ENCODE measurements at regions not wholly inside any gene's neighbourhood (a gene's known extent, or its start where the extent isn't known, plus 50 kb on each side); places are given as distances from the start of the nearest gene placed in this dataset.

DNA sequence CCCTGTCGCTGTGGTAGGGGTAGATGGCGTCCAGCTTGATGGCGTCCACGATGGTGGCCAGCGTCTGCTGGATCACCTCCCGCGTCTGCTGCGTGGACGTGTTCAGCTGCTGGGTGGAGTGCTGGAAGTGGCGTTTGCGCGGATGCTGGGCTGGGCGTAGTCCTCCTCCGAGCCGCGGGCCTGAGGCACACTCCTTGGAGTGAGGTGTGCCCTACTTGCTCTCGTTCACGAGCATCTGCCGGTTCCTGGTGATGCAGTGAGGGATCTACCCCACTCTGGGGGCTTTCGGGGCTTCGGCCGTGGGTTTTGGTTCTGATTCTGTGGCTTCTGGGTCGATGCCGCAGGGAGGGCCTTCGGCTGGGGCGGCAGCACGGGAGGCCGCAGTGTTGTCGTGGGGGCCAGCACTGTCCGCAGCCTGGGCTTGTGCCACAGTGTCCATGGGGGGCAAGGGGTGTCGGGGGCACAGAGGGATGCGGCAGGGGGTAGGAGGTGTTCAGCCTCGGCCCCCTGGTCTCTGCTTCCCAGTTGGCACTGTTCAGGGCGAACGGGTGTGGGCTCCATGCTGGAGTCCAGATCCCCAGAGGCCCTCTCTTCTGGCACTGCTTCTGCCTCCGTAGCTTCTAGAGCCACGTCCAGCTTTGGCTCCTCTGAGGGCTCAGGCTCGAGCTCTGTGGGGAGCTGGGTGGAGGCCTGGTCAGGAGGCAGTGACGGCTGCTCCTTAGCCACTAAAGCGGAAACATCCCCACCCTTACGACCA is 890.6 kb upstream of the LRRTM1 start:
- Histone ChIP-seq H3K36me3 (ENCODE audit: insufficient read depth, low read length, poor library complexity, severe bottlenecking) (no peaks in the 10 kb centered on the region), H3K27ac (ENCODE audit: low read depth, low read length, poor library complexity, severe bottlenecking) (no peak overlapping the region), H3K9me3 (ENCODE audit: low read depth, low read length, poor library complexity, severe bottlenecking) (peaks cover 29% of the 10 kb centered on the region), H3K27me3 (replicated peaks; ENCODE audit: insufficient read depth, low read depth, low read length, poor library complexity) (no peaks in the 10 kb centered on the region), H3K4me1 (ENCODE audit: insufficient read depth, low read length, poor library complexity, severe bottlenecking) (no peaks in the 10 kb centered on the region), H3K4me3 (ENCODE audit: low read depth, low read length, poor library complexity, severe bottlenecking) (no peak overlapping the region)
- no peak for DNase-seq (ENCODE audit: low spot score)
- CTCF ChIA-PET: no interaction called here
- POLR2A ChIA-PET (ENCODE audit: low non-redundant PET): no interaction called here
- TF ChIP-seq, protein P1, sequence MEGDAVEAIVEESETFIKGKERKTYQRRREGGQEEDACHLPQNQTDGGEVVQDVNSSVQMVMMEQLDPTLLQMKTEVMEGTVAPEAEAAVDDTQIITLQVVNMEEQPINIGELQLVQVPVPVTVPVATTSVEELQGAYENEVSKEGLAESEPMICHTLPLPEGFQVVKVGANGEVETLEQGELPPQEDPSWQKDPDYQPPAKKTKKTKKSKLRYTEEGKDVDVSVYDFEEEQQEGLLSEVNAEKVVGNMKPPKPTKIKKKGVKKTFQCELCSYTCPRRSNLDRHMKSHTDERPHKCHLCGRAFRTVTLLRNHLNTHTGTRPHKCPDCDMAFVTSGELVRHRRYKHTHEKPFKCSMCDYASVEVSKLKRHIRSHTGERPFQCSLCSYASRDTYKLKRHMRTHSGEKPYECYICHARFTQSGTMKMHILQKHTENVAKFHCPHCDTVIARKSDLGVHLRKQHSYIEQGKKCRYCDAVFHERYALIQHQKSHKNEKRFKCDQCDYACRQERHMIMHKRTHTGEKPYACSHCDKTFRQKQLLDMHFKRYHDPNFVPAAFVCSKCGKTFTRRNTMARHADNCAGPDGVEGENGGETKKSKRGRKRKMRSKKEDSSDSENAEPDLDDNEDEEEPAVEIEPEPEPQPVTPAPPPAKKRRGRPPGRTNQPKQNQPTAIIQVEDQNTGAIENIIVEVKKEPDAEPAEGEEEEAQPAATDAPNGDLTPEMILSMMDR (conservative IDR thresholded peaks at IDR 0.05; ENCODE audit: low read depth, low read length): no peak
- no peak for TF ChIP-seq EZH2 (IDR thresholded peaks at IDR 0.05; ENCODE audit: borderline replicate concordance, low read depth, low read length, poor library complexity, severe bottlenecking)
- BruUV-seq (replicated peaks): no TSS peak
- intact Hi-C loops (cut with micrococcal nuclease; ENCODE audit: unreplicated experiment): no loop called here

DNA sequence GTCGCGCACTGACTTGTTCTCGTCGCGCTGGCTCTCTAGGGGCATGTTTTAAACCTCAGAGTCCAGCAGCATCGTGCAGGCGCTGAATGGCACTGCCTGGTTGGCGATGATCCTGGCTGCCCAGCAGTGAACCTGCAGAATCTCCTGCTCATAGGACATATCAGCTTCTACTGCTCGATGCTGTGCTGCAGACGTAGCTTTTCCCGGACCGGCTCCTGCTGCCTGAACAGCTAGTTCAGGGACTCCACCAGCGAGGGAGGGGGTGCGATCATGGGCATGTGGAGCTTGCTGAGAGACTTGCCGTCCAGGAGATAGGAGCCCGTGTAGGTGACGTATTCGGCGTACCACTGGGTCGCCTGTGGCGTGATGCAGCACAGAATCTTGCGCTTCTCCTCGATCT is 890.0 kb upstream of the LRRTM1 start:
- Histone ChIP-seq H3K4me1 (ENCODE audit: insufficient read depth, low read length, poor library complexity, severe bottlenecking) (no peaks in the 10 kb centered on the region), H3K36me3 (ENCODE audit: insufficient read depth, low read length, poor library complexity, severe bottlenecking) (no peaks in the 10 kb centered on the region), H3K27me3 (replicated peaks; ENCODE audit: insufficient read depth, low read depth, low read length, poor library complexity) (no peaks in the 10 kb centered on the region), H3K9me3 (ENCODE audit: low read depth, low read length, poor library complexity, severe bottlenecking) (peaks cover 26% of the 10 kb centered on the region), H3K4me3 (ENCODE audit: low read depth, low read length, poor library complexity, severe bottlenecking) (no peak overlapping the region), H3K27ac (ENCODE audit: low read depth, low read length, poor library complexity, severe bottlenecking) (no peak overlapping the region)
- BruUV-seq (replicated peaks): no TSS peak
- intact Hi-C loops (cut with micrococcal nuclease; ENCODE audit: unreplicated experiment): no loop called here
- TF ChIP-seq EZH2 (IDR thresholded peaks at IDR 0.05; ENCODE audit: borderline replicate concordance, low read depth, low read length, poor library complexity, severe bottlenecking): no peak
- TF ChIP-seq, protein P1 (conservative IDR thresholded peaks at IDR 0.05; ENCODE audit: low read depth, low read length): no peak
- ChIA-PET CTCF (no interaction called here), POLR2A (ENCODE audit: low non-redundant PET) (no interaction called here)
- no peak for DNase-seq (ENCODE audit: low spot score)

DNA sequence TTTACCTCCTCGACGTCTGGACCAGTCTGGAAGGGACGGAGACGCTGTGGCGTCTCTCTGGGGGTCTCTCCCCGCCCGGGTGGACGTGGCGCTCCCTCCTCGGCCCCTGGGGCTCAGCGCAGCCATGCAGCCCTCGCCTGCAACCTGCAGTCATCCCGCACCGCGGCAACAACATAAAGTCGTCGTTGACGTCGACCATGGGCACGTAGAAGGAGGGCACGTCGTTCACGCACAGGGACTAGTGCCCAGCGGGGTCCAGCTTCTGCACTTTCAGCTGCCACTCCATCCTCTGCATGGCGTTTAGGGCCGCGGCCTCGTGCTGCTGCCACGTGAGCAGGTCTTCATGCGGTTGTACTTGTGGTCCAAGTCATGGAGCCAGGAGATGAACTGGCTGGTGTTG is 889.6 kb upstream of the LRRTM1 start:
- CTCF ChIA-PET: no interaction called here
- TF ChIP-seq EZH2 (IDR thresholded peaks at IDR 0.05; ENCODE audit: borderline replicate concordance, low read depth, low read length, poor library complexity, severe bottlenecking): no peak
- TF ChIP-seq, protein P1 (conservative IDR thresholded peaks at IDR 0.05; ENCODE audit: low read depth, low read length): no peak
- BruUV-seq (replicated peaks): no TSS peak
- Histone ChIP-seq H3K9me3 (ENCODE audit: low read depth, low read length, poor library complexity, severe bottlenecking) (peaks cover 22% of the 10 kb centered on the region), H3K36me3 (ENCODE audit: insufficient read depth, low read length, poor library complexity, severe bottlenecking) (no peaks in the 10 kb centered on the region), H3K27me3 (replicated peaks; ENCODE audit: insufficient read depth, low read depth, low read length, poor library complexity) (no peaks in the 10 kb centered on the region), H3K27ac (ENCODE audit: low read depth, low read length, poor library complexity, severe bottlenecking) (no peak overlapping the region), H3K4me1 (ENCODE audit: insufficient read depth, low read length, poor library complexity, severe bottlenecking) (no peaks in the 10 kb centered on the region), H3K4me3 (ENCODE audit: low read depth, low read length, poor library complexity, severe bottlenecking) (no peak overlapping the region)
- intact Hi-C loops (cut with micrococcal nuclease; ENCODE audit: unreplicated experiment): no loop called here
- POLR2A ChIA-PET (ENCODE audit: low non-redundant PET): no interaction called here
- no peak for DNase-seq (ENCODE audit: low spot score)

Measured in A673 (cell line).